ENCODE measurements at regions not wholly inside any gene's neighbourhood (a gene's known extent, or its start where the extent isn't known, plus 50 kb on each side); places are given as distances from the start of the nearest gene placed in this dataset.

DNA sequence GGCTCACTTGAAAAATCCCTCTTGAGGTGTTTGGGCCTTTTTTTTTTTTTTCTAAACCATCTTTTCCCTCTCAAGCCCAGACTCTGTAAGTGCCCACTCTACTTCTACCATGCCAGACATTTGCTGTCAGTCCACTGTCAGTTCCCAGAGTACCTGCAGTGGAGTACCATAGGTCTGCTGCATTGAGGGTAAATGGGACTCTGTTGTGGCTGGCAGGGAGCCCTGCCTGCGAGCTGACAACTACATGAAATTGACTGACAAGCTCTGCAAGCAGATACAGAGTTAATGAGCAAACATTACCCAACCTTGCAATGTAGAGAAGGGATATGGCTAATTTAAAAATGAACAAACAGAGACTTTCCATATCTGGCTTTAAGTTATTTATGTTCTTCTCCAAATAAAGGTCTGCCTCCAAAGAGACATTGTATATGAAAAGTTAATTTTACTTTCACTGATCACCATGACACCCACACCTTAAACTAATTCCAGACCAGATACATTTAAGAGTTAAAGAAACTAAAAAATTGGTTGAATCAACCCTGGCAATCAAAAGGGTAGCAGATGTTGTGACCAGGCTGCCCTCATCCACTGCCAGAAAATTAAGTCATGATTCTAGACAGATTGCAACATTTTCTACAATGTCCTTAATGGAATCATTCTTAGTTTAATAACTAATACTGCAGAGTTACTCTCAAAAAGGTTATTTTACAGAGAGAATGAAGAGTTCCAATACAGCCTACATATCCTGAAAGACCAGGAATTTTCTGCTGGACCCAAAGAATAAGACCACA lies 100.4 kb upstream of the PAM start (continued):
- no peak for TF ChIP-seq RCOR1 (IDR thresholded peaks at IDR 0.05; ENCODE audit: insufficient replicate concordance, low read length)

DNA sequence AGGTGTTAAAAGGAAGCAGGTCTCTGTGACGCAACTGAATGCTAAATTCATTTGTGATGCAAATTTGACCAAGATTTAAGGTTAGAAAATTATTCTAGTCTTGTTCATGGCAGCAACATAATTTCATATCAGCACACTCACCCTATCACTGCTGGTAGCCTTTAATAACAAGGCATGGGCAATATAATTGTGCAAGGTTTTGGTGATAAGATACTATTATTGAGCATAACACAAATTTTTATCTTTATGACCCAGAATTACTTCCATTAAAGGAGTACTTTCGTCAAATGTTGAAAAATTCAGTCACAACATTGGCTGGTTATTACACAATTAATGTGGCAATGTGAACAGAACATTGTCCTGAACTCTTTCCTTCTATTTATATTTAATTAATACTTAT lies 96.0 kb upstream of the PAM start:
- H2BK15ac ChIP-seq (ENCODE audit: low read depth, low read length) = no peak overlapping the region
- WGBS, 2 experiments (ENCODE audit: extremely low coverage in 2 of 2, insufficient read length in 1 of 2) = no CpG with 5 or more reads among the region's 2 CpGs
- no peaks in the 10 kb centered on the region for H3K9me3 ChIP-seq (ENCODE audit: control insufficient read depth, insufficient read depth, low read length)
- no peak overlapping the region for H3K4ac ChIP-seq (ENCODE audit: low read depth, low read length)
- H2AK9ac ChIP-seq (replicated peaks; ENCODE audit: low read depth, low read length, poor library complexity) = no peak overlapping the region
- H3K4me3 ChIP-seq (ENCODE audit: insufficient read depth, low read depth, low read length) = no peak overlapping the region
- H4K91ac ChIP-seq (ENCODE audit: insufficient read depth, low read depth, low read length) = no peak overlapping the region
- no peak overlapping the region for H3K56ac ChIP-seq (ENCODE audit: extremely low read depth, insufficient read depth, low read length)
- H3K27ac ChIP-seq (ENCODE audit: insufficient read depth, low read length) = no peak overlapping the region
- no peak overlapping the region for H3K23ac ChIP-seq (ENCODE audit: low read depth, low read length)
- in situ Hi-C loops (cut with MboI; ENCODE audit: low sequenced_read_pairs) = no loop called here
- DNase-seq (no peak), ATAC-seq (ENCODE audit: low read depth) (no peak)
- H4K8ac ChIP-seq (ENCODE audit: low read depth in 2 of 2, low read length in 2 of 2) = no peak overlapping the region
- no peaks in the 10 kb centered on the region for H3K36me3 ChIP-seq (ENCODE audit: control insufficient read depth, insufficient read depth, low read length)
- no peaks in the 10 kb centered on the region for H3K79me1 ChIP-seq (ENCODE audit: low read depth in 1 of 2, low read length in 2 of 2)
- H3K18ac ChIP-seq (ENCODE audit: low read depth, low read length) = no peak overlapping the region
- 0 out of 2 replicates have a peak, but pooled peaks cover 2% of the 10 kb centered on the region for H3K4me1 ChIP-seq (ENCODE audit: control insufficient read depth, insufficient read depth, low read length)
- no peak overlapping the region for H3K14ac ChIP-seq (replicated peaks; ENCODE audit: low read depth, low read length)
- H2BK120ac ChIP-seq (ENCODE audit: low read depth, low read length) = no peak overlapping the region
- H2BK5ac ChIP-seq (ENCODE audit: low read depth, low read length, poor library complexity, severe bottlenecking) = no peak overlapping the region
- peaks cover 6% of the 10 kb centered on the region for H3K27me3 ChIP-seq (ENCODE audit: control insufficient read depth, insufficient read depth, low read length)
- intact Hi-C loops (cut with micrococcal nuclease) = loop anchor here (5.0 kb wide), 1 partner anchor 77 kb away; no protein-coding TSS in a partner anchor
- no peak overlapping the region for H3K4me2 ChIP-seq (ENCODE audit: low read depth, low read length)
- no TSS peak for BruUV-seq (replicated peaks)
- no peak overlapping the region for H2BK20ac ChIP-seq (ENCODE audit: low read depth, low read length)
- no peak overlapping the region for H2AK5ac ChIP-seq (ENCODE audit: low read depth, low read length)
- no peak overlapping the region for H4K5ac ChIP-seq (ENCODE audit: low read depth, low read length)
- no peaks in the 10 kb centered on the region for H4K20me1 ChIP-seq (ENCODE audit: insufficient read depth, low read length)
- TF ChIP-seq RCOR1 (IDR thresholded peaks at IDR 0.05; ENCODE audit: insufficient replicate concordance, low read length) = no peak
- no peak for TF ChIP-seq CEBPB (IDR thresholded peaks at IDR 0.05; ENCODE audit: low read depth, low read length)
- no peak for TF ChIP-seq BHLHE40 (IDR thresholded peaks at IDR 0.05; ENCODE audit: low read depth, low read length)
- TF ChIP-seq RFX5 (IDR thresholded peaks at IDR 0.05; ENCODE audit: low read depth, low read length) = no peak
- no peak for TF ChIP-seq POLR2A (IDR thresholded peaks at IDR 0.05; ENCODE audit: low read depth, low read length)
- POLR2A ChIA-PET (ENCODE audit: unreplicated experiment) = no interaction called here
- no peak overlapping the region for H2AFZ ChIP-seq (replicated peaks; ENCODE audit: low read length, poor library complexity)
- no peak overlapping the region for H3K9ac ChIP-seq (ENCODE audit: low read depth, low read length)
- dilution Hi-C loops (cut with HindIII; ENCODE audit: low sequenced_read_pairs, unreplicated experiment) = no loop called here
- CTCF ChIA-PET = interaction anchor here (1.6 kb wide), 1 partner anchor 11 kb away, joined by 6 read pairs; no protein-coding TSS in a partner anchor
- no peaks in the 10 kb centered on the region for H3K9me1 ChIP-seq (ENCODE audit: insufficient read depth, low read length)

Data from IMR-90 (cell line).